ENCODE measurements at regions not wholly inside any gene's neighbourhood (a gene's known extent, or its start where the extent isn't known, plus 50 kb on each side); places are given as distances from the start of the nearest gene placed in this dataset.

DNA sequence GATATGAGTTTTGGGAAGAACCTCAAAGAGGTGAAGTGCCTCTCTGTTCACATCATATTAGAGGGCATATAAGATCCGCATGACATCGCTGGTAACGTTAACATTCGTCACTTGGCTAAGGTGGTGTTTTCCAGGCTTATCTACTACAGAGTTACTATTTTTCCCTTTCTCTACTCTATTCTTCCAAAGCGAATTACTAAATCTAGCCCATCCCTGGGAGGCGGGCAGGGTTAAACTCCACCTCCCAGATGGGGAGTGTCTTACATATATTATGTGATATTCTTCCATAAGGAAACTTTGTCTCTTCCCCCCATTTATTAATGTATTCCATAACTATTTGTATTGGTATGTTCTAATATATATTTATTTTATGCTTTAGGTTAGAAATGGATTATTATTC lies 293.9 kb downstream of the CYRIA start:
- H3K27me3 ChIP-seq, result no peaks in the 10 kb centered on the region
- no peaks in the 10 kb centered on the region for H3K9me3 ChIP-seq
- WGBS, 2 donors (ENCODE audit: low coverage in 1 of 2), result 96 to 98% methylated on average over 6 of the region's 6 CpGs
- H3K27ac ChIP-seq, result no peak overlapping the region
- no peaks in the 10 kb centered on the region for H3K4me1 ChIP-seq
- no peaks in the 10 kb centered on the region for H3K36me3 ChIP-seq
- ATAC-seq, result no peak
- no peak for TF ChIP-seq POLR2AphosphoS5 (IDR thresholded peaks at IDR 0.05)
- no peak for TF ChIP-seq POLR2A (IDR thresholded peaks at IDR 0.05)
- no peak for TF ChIP-seq EP300 (IDR thresholded peaks at IDR 0.05)
- TF ChIP-seq, protein P1, sequence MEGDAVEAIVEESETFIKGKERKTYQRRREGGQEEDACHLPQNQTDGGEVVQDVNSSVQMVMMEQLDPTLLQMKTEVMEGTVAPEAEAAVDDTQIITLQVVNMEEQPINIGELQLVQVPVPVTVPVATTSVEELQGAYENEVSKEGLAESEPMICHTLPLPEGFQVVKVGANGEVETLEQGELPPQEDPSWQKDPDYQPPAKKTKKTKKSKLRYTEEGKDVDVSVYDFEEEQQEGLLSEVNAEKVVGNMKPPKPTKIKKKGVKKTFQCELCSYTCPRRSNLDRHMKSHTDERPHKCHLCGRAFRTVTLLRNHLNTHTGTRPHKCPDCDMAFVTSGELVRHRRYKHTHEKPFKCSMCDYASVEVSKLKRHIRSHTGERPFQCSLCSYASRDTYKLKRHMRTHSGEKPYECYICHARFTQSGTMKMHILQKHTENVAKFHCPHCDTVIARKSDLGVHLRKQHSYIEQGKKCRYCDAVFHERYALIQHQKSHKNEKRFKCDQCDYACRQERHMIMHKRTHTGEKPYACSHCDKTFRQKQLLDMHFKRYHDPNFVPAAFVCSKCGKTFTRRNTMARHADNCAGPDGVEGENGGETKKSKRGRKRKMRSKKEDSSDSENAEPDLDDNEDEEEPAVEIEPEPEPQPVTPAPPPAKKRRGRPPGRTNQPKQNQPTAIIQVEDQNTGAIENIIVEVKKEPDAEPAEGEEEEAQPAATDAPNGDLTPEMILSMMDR (IDR thresholded peaks at IDR 0.05), result no peak
- H3K4me3 ChIP-seq, result no peak overlapping the region

DNA sequence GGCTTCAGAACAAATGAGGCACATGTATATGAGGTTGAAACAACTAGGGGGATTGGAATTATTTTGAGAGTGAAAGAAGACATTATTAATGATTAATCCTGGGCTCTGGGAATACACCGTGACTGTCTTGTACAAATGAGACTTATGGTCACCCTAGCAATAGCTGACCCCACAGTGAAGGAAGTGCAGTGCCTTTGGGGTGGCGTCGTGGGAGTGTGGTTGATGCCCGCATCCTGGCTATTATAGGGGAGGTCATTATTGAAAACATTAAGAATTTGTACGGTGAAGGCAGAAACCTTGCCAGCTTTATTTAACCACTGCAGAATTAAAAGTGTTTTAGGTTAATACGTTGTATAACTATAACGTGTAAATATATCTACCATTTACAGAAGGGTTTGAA lies 296.7 kb downstream of the CYRIA start:
- no peak overlapping the region for H3K4me3 ChIP-seq
- no peaks in the 10 kb centered on the region for H3K4me1 ChIP-seq
- no peak overlapping the region for H3K27ac ChIP-seq
- 80 to 83% methylated on average over 6 to 7 of the region's 7 CpGs for WGBS, 2 donors (ENCODE audit: low coverage in 1 of 2)
- H3K36me3 ChIP-seq, result no peaks in the 10 kb centered on the region
- no peaks in the 10 kb centered on the region for H3K9me3 ChIP-seq
- TF ChIP-seq, protein P1 (IDR thresholded peaks at IDR 0.05), result no peak
- TF ChIP-seq EP300 (IDR thresholded peaks at IDR 0.05), result no peak
- TF ChIP-seq POLR2A (IDR thresholded peaks at IDR 0.05), result no peak
- no peaks in the 10 kb centered on the region for H3K27me3 ChIP-seq
- no peak for ATAC-seq

DNA sequence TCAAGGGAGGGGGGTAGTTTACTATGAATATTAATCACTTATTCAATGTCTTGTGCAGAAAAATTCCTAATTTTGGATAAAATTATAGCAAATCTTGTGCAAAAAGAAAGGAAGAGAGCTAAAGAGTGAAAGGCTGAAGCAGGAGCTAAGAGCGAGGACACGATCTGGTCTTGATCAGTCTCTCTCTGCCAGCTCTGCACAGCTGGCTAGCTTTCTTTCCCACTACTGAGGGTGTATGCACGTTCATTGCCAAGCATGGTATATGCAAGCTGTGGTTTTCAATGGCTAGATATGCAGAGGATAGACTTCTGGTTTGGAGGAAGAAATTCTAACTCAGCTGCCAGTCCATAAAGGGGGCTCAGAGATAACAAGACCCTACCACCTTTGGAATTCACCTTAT lies 297.3 kb downstream of the CYRIA start:
- Histone ChIP-seq H3K27ac (no peak overlapping the region), H3K9me3 (no peaks in the 10 kb centered on the region), H3K4me3 (no peak overlapping the region), H3K36me3 (no peaks in the 10 kb centered on the region), H3K4me1 (no peaks in the 10 kb centered on the region), H3K27me3 (no peaks in the 10 kb centered on the region)
- no peak for ATAC-seq
- TF ChIP-seq POLR2A (IDR thresholded peaks at IDR 0.05) (no peak), EP300 (IDR thresholded peaks at IDR 0.05) (no peak), POLR2AphosphoS5 (IDR thresholded peaks at IDR 0.05) (no peak)
- TF ChIP-seq, protein P1 (IDR thresholded peaks at IDR 0.05), result no peak
- WGBS, 2 donors (ENCODE audit: low coverage in 1 of 2), result 79 to 86% methylated on average over 3 of the region's 3 CpGs

DNA sequence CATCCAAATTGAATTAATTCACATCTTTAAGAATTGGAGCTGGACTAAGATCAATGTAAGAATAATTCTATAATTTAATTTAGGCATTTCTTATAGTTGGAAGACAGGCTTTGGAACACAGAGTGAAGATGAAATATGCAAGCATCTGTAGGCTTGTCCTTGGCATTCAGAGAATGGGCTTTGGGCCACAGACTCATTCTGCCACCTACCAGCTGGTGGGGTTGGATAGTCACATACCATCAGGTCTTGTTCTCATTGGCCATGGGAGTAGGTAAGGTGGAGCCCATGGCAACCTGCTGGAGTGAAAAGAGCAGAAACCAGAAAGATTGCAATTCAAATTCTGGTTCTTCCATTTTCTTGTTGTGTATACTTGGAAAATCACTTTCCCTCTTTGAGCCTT lies 300.3 kb downstream of the CYRIA start:
- Histone ChIP-seq H3K27ac (no peak overlapping the region), H3K4me1 (no peaks in the 10 kb centered on the region), H3K4me3 (no peak overlapping the region), H3K9me3 (no peaks in the 10 kb centered on the region), H3K27me3 (no peaks in the 10 kb centered on the region), H3K36me3 (no peaks in the 10 kb centered on the region)
- TF ChIP-seq POLR2AphosphoS5 (IDR thresholded peaks at IDR 0.05) (no peak), POLR2A (IDR thresholded peaks at IDR 0.05) (no peak), EP300 (IDR thresholded peaks at IDR 0.05) (no peak)
- TF ChIP-seq, protein P1 (IDR thresholded peaks at IDR 0.05), result no peak
- ATAC-seq, result no peak

DNA sequence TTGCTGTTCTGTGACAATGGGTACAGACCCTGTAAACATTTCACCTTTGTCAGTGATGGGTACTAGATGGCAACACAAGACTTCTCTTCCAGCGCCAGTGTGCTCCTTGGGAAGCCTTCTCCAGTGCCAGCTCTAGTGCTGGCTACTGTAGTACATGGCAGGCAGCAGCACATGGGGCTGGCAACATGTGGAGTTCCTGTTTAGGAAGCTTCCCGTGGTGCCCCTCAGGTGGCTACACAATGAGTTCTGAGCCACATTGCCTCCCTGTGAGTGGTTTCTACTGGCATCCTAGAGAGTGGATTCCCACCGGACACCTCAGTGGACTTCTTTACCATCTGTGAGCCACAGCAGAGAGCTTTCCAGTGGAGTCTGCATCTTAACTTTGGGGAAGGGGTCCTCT lies 302.1 kb downstream of the CYRIA start:
- no peak for TF ChIP-seq EP300 (IDR thresholded peaks at IDR 0.05)
- no peak for TF ChIP-seq POLR2A (IDR thresholded peaks at IDR 0.05)
- Histone ChIP-seq H3K4me3 (no peak overlapping the region), H3K9me3 (no peaks in the 10 kb centered on the region), H3K27me3 (no peaks in the 10 kb centered on the region), H3K36me3 (no peaks in the 10 kb centered on the region), H3K4me1 (no peaks in the 10 kb centered on the region), H3K27ac (no peak overlapping the region)
- ATAC-seq, result no peak
- WGBS, 2 donors (ENCODE audit: low coverage in 1 of 2), result 80 to 100% methylated on average over 1 to 2 of the region's 3 CpGs

DNA sequence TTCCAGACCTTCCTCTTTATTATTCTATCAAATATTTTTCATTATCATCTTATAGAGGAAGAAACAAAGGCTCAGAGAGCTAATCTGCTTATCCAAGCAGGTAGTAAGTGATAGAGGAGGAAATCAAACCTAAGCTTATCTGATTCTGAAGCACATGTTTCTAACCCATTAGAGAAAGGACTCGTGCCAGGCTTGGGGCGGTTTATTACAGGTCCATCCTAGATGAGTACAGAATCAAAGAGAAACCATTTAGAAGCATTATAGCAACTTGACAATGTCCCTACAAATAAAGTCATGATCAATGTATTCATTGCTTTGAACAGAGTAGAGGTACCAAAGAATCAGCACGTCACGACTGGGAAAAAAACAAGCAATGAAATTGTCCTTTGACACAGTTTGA lies 303.0 kb downstream of the CYRIA start:
- TF ChIP-seq POLR2AphosphoS5 (IDR thresholded peaks at IDR 0.05), result no peak
- TF ChIP-seq, protein P1 (IDR thresholded peaks at IDR 0.05), result no peak
- no peak for TF ChIP-seq POLR2A (IDR thresholded peaks at IDR 0.05)
- no peak for TF ChIP-seq EP300 (IDR thresholded peaks at IDR 0.05)

More for the DNA sequence above, 303.0 kb downstream of the CYRIA start:
- Histone ChIP-seq H3K27ac (no peak overlapping the region), H3K27me3 (no peaks in the 10 kb centered on the region), H3K4me3 (no peak overlapping the region), H3K36me3 (no peaks in the 10 kb centered on the region), H3K4me1 (no peaks in the 10 kb centered on the region), H3K9me3 (peaks cover 0 to 4% (median 0%) of the 10 kb centered on the region in 3 donors)
- 72 to 79% methylated on average over 4 of the region's 4 CpGs for WGBS, 2 donors (ENCODE audit: low coverage in 1 of 2)
- ATAC-seq, result no peak

Data from gastroesophageal sphincter (tissue), 4 donors.